OCI-LY7 (cell line): ENCODE measurements at regions not wholly inside any gene's neighbourhood (a gene's known extent, or its start where the extent isn't known, plus 50 kb on each side); places are given as distances from the start of the nearest gene placed in this dataset.

Source experiments
- CTCF ChIP-seq: fragments of 200-600 bp; sonication (generic); conservative IDR thresholded peaks from 2 replicates; pipeline ENCODE4 v1.5.1; 2014; ENCODE audit warnings: mild to moderate bottlenecking, antibody characterized with exemption, low read length, moderate library complexity, mixed read lengths
- EZH2phosphoT487 ChIP-seq: fragments of 200-600 bp; sonication (generic); IDR thresholded peaks from 2 replicates; pipeline ENCODE4 v1.6.1; 2018; ENCODE audit warnings: low read depth, borderline replicate concordance, mild to moderate bottlenecking, mixed run types, antibody characterized with exemption, low read length, moderate library complexity, mixed read lengths

- TF ChIP-seq CTCF = no peak
- no peak for TF ChIP-seq EZH2phosphoT487
Measured at GRCh38 chr12:47417955-47418354, 287.9 kb downstream of the RPAP3 start.
